HCT116 (cell line): ENCODE measurements at regions not wholly inside any gene's neighbourhood (a gene's known extent, or its start where the extent isn't known, plus 50 kb on each side); places are given as distances from the start of the nearest gene placed in this dataset.

Experiments used
- CBX3 ChIP-seq: IDR thresholded peaks from 2 replicates; pipeline ENCODE4 v1.6.1; 2012; ENCODE audit warnings: low read depth
- EGR1 ChIP-seq: IDR thresholded peaks from 2 replicates; pipeline ENCODE4 v1.6.1; 2012; ENCODE audit warnings: low read depth
- ELF1 ChIP-seq: IDR thresholded peaks from 2 replicates; pipeline ENCODE4 v1.6.1; 2012; ENCODE audit warnings: low read depth, borderline replicate concordance
- EZH2 ChIP-seq: fragments of 200-600 bp; sonication (generic); IDR thresholded peaks from 2 replicates; pipeline ENCODE4 v1.6.1; 2017; ENCODE audit warnings: antibody characterized with exemption, mixed run types
- EZH2phosphoT487 ChIP-seq: fragments of 200-600 bp; IDR thresholded peaks from 2 replicates; pipeline ENCODE4 v1.6.1; 2018; ENCODE audit warnings: antibody characterized with exemption, borderline replicate concordance
- FOSL1 ChIP-seq: IDR thresholded peaks from 2 replicates; pipeline ENCODE4 v1.6.1; 2012; ENCODE audit warnings: low read depth
- JUND ChIP-seq: IDR thresholded peaks from 2 replicates; pipeline ENCODE4 v1.6.1; 2012
- MAX ChIP-seq: IDR thresholded peaks from 2 replicates; pipeline ENCODE4 v1.6.1; 2012
- POLR2A ChIP-seq: IDR thresholded peaks from 2 replicates; pipeline ENCODE4 v1.7.0; 2011; ENCODE audit warnings: borderline replicate concordance; ENCODE audit not compliant: insufficient read depth, insufficient read length; ENCODE audit errors: extremely low read depth
- REST ChIP-seq: IDR thresholded peaks from 2 replicates; pipeline ENCODE4 v1.6.1; 2012; ENCODE audit warnings: low read depth
- SIN3A ChIP-seq: IDR thresholded peaks from 2 replicates; pipeline ENCODE4 v1.6.1; 2012; ENCODE audit warnings: low read depth
- SP1 ChIP-seq: IDR thresholded peaks from 2 replicates; pipeline ENCODE4 v1.6.1; 2012; ENCODE audit warnings: low read depth
- SRF ChIP-seq: IDR thresholded peaks from 2 replicates; pipeline ENCODE4 v1.6.1; 2012; ENCODE audit warnings: low read depth
- YY1 ChIP-seq: IDR thresholded peaks from 2 replicates; pipeline ENCODE4 v1.6.1; 2011; ENCODE audit warnings: low read length, low read depth, moderate library complexity, mild to moderate bottlenecking; ENCODE audit not compliant: insufficient replicate concordance; ENCODE audit errors: extremely low read depth

GRCh38 chr5:159581502-159582249 lies 251.4 kb upstream of the IL12B start (continued):
- TF ChIP-seq REST (peak; percentile 15; the same call in 1 of the 2 replicates), EGR1 (0 out of 2 replicates have a peak, but pooled peaks have one; percentile 16), SP1 (peak; percentile 94), EZH2phosphoT487 (no peak), POLR2A (no peak), SRF (peak; percentile 34; the same call in 1 of the 2 replicates), ELF1 (no peak), EZH2 (no peak), CBX3 (0 out of 2 replicates have a peak, but pooled peaks have one; percentile 52), SIN3A (peak; percentile 55; the same call in 1 of the 2 replicates), YY1 (no peak), JUND (peak; percentile 88), FOSL1 (peak; percentile 83), MAX (peak; percentile 23)
